ENCODE measurements at regions not wholly inside any gene's neighbourhood (a gene's known extent, or its start where the extent isn't known, plus 50 kb on each side); places are given as distances from the start of the nearest gene placed in this dataset.

GRCh38 chr22:27152033-27152432 is 494.6 kb downstream of the MIAT start:
- no CpG with 5 or more reads among the region's 2 CpGs for WGBS (ENCODE audit: extremely low coverage, insufficient read length, low lambda C conversion rate)

More at GRCh38 chr22:27152033-27152432, 494.6 kb downstream of the MIAT start:
- no peaks in the 10 kb centered on the region for H3K79me2 ChIP-seq (ENCODE audit: insufficient read depth, low read length)
- Mint-ChIP-seq H3K4me1 (peaks cover 0 to 5% of the 10 kb centered on the region in 2 experiments; a peak in 2 of 4 replicates), H3K36me3 (ENCODE audit: insufficient read depth in 1 of 3, low read depth in 3 of 3) (no peaks in the 10 kb centered on the region; a peak in 1 of 7 replicates), H3K9me3 (peaks cover 3% of the 10 kb centered on the region in 2 experiments; a peak in 2 of 5 replicates), H3K27ac (no peak overlapping the region), H3K27me3 (ENCODE audit: low read depth) (peaks cover 1% of the 10 kb centered on the region), H3K4me3 (no peak overlapping the region)
- H3T11ph ChIP-seq (ENCODE audit: low read length): no peak overlapping the region
- no peak overlapping the region for H3K23ac ChIP-seq (ENCODE audit: insufficient read length, low read depth, low read length)
- H3K4me1 ChIP-seq (ENCODE audit: insufficient read depth, low read length): no peaks in the 10 kb centered on the region
- no peaks in the 10 kb centered on the region for H3K27me3 ChIP-seq (ENCODE audit: insufficient read depth, low read length)
- H2BK120ac ChIP-seq (ENCODE audit: low read depth, low read length, poor library complexity, severe bottlenecking): no peak overlapping the region
- no peak overlapping the region for H2BK12ac ChIP-seq (ENCODE audit: insufficient read length, low read depth, low read length)
- no peak overlapping the region for H3K9ac ChIP-seq (ENCODE audit: extremely low read depth, insufficient read length, low read length)
- no peak overlapping the region for H3K4me2 ChIP-seq (ENCODE audit: insufficient read depth, insufficient read length, low read length)
- no peak overlapping the region for H4K8ac ChIP-seq (replicated peaks; ENCODE audit: insufficient read length, low read depth, low read length)
- no peak overlapping the region for H4K91ac ChIP-seq (ENCODE audit: insufficient read length, low read depth, low read length)
- H3K18ac ChIP-seq (ENCODE audit: insufficient read length, low read depth, low read length): no peak overlapping the region
- H2BK5ac ChIP-seq (ENCODE audit: insufficient read length, low read length): no peak overlapping the region
- no peaks in the 10 kb centered on the region for H4K20me1 ChIP-seq (ENCODE audit: control insufficient read depth, insufficient read depth, insufficient read length)
- no peak for DNase-seq
- H3K23me2 ChIP-seq (ENCODE audit: insufficient read length, low read depth, low read length, poor library complexity, severe bottlenecking): no peaks in the 10 kb centered on the region
- no peak overlapping the region for H3K56ac ChIP-seq (ENCODE audit: insufficient read length, low read depth, low read length)
- H3K27ac ChIP-seq (ENCODE audit: insufficient read length, low read depth, low read length): no peak overlapping the region
- H3K79me1 ChIP-seq (ENCODE audit: insufficient read depth, low read depth, low read length, poor library complexity, severe bottlenecking): no peaks in the 10 kb centered on the region
- H2AK5ac ChIP-seq (ENCODE audit: insufficient read length, low read length): no peak overlapping the region
- no peak overlapping the region for H3K14ac ChIP-seq (ENCODE audit: insufficient read depth, low read length)
- TF ChIP-seq CTCF (conservative IDR thresholded peaks at IDR 0.05): no peak
- H2BK20ac ChIP-seq (ENCODE audit: low read depth, low read length, poor library complexity, severe bottlenecking): no peak overlapping the region
- H2AFZ ChIP-seq (ENCODE audit: low read length): no peak overlapping the region
- no peaks in the 10 kb centered on the region for H3K9me3 ChIP-seq (ENCODE audit: control insufficient read depth, low read depth, low read length)
- H3K4ac ChIP-seq (ENCODE audit: low read depth, low read length): no peak overlapping the region
- H4K5ac ChIP-seq (ENCODE audit: insufficient read length, low read depth, low read length): no peak overlapping the region
- no peak overlapping the region for H2BK15ac ChIP-seq (ENCODE audit: low read depth, low read length)
